T-helper 17 cell (primary cell): ENCODE measurements at regions not wholly inside any gene's neighbourhood (a gene's known extent, or its start where the extent isn't known, plus 50 kb on each side); places are given as distances from the start of the nearest gene placed in this dataset.
A peak's percentile ranks its signal among the peaks of the same experiment; 100 is the strongest.
"Not testable (repeated sequence)": the region's sequence is repeated elsewhere in the genome, so short reads cannot be mapped to it uniquely, and the experiment has no call there.

Experiments used
- ATAC-seq: fragments of 150-1000 bp; cut with Tn5 transposase; 2 replicates; pipeline ENCODE4 v1.10.0; 2021; ENCODE audit warnings: mild to moderate bottlenecking, moderate library complexity
- DNase-seq, 3 donors: peaks; one replicate each; pipeline versions ENCODE4 v3.0.0 to v3.0.0-alpha.2; 2020 to 2021
- H3K9me3 ChIP-seq: one replicate; pipeline ENCODE4 v1.7.0; 2013; ENCODE audit warnings: low read length, mild to moderate bottlenecking; ENCODE audit not compliant: control insufficient read depth, poor library complexity, severe bottlenecking
- H3K27ac Mint-ChIP-seq: one replicate; pipeline ENCODE4 v1.8.0; 2022; ENCODE audit warnings: mild to moderate bottlenecking, moderate library complexity, mixed read lengths
- H3K27me3 Mint-ChIP-seq: one replicate; pipeline ENCODE4 v1.8.0; 2022; ENCODE audit warnings: mixed read lengths
- H3K36me3 Mint-ChIP-seq: one replicate; pipeline ENCODE4 v1.8.0; 2022; ENCODE audit warnings: low read depth, mixed read lengths
- H3K4me1 Mint-ChIP-seq: one replicate; pipeline ENCODE4 v1.8.0; 2022; ENCODE audit warnings: mild to moderate bottlenecking, mixed read lengths
- H3K4me3 Mint-ChIP-seq: one replicate; pipeline ENCODE4 v1.8.0; 2022; ENCODE audit warnings: mild to moderate bottlenecking, moderate library complexity, mixed read lengths

DNA sequence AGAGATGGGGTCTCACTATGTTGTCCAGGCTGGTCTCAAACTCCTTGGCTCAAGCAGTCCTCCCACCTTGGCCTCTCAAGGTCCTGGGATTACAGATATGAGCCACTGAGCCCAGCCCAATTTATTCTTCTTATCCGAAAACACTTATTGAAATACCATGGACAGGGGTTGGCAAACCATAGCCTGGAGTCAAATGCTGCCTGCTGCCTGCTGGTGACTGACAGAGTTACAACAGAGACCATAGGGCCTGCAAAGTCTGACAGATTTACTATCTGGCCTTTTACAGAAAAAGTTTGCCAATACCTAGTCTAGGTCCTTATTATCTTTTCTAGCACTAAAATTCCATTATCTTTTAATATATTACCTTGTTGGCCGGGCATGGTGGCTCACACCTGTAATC is 87.1 kb upstream of the ZNF281 start:
- no peak for ATAC-seq
- Mint-ChIP-seq H3K4me3 (no peak overlapping the region), H3K27ac (no peak overlapping the region), H3K27me3 (peaks cover 12% of the 10 kb centered on the region), H3K4me1 (no peaks in the 10 kb centered on the region), H3K36me3 (no peaks in the 10 kb centered on the region)
- no peaks in the 10 kb centered on the region for H3K9me3 ChIP-seq
- no peak for DNase-seq

DNA sequence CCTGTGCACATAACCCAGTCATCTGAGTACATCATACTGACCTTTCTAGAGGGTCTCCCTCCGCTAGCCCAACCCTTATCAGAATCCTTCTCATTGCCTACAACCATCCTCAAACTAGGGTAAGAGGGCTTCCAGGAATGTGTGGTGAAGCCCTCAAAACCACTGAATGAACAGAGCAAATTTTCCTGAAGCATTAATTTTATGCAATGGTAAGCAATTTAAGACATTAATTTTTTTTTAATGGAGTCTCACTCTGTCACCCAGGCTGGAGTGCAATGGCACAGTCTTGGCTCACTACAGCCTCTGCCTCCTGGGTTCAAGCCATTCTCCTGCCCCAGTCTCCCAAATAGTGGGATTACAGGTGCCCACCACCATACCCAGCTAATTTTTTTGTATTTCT is 86.1 kb upstream of the ZNF281 start:
- ATAC-seq (no peak), DNase-seq (no peak)
- no peaks in the 10 kb centered on the region for H3K36me3 Mint-ChIP-seq
- H3K9me3 ChIP-seq = no peaks in the 10 kb centered on the region
- H3K27ac Mint-ChIP-seq = no peak overlapping the region
- no peak overlapping the region for H3K4me3 Mint-ChIP-seq
- H3K4me1 Mint-ChIP-seq = no peaks in the 10 kb centered on the region
- H3K27me3 Mint-ChIP-seq = peaks cover 13% of the 10 kb centered on the region

- Mint-ChIP-seq H3K27me3 (peaks cover 26% of the 10 kb centered on the region), H3K27ac (no peak overlapping the region), H3K4me1 (peaks cover 4% of the 10 kb centered on the region), H3K36me3 (peaks cover 2% of the 10 kb centered on the region), H3K4me3 (no peak overlapping the region)
- H3K9me3 ChIP-seq = no peaks in the 10 kb centered on the region
- DNase-seq (no peak), ATAC-seq (no peak)
Measured at GRCh38 chr1:200493344-200493743, 83.5 kb upstream of the ZNF281 start.

DNA sequence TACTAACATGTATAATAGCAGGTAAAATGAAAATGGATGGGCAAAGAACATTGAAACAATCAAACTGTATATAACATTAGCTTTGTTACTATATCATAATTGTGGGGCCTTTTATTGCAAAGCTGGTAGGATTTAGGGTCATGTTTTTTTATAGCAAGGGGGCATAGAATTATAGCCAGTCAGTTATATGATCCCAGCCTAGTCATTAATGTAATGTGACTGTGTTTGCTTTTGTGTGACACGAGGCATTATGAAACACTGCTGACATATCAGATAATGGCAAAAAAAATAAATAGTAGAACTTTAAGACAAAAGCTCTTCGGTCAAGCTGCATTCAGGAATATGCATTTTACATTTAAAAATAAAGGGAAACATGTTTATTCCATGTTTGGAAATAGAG is 81.3 kb upstream of the ZNF281 start:
- peaks cover 2% of the 10 kb centered on the region for H3K36me3 Mint-ChIP-seq
- H3K27me3 Mint-ChIP-seq = peaks cover 26% of the 10 kb centered on the region
- no peak overlapping the region for H3K27ac Mint-ChIP-seq
- DNase-seq (no peak), ATAC-seq (no peak)
- no peak overlapping the region for H3K4me3 Mint-ChIP-seq
- H3K4me1 Mint-ChIP-seq = peaks cover 8% of the 10 kb centered on the region
- H3K9me3 ChIP-seq = no peaks in the 10 kb centered on the region

- Mint-ChIP-seq H3K4me1 (peaks cover 8% of the 10 kb centered on the region), H3K27ac (no peak overlapping the region), H3K4me3 (no peak overlapping the region), H3K36me3 (peaks cover 2% of the 10 kb centered on the region), H3K27me3 (peaks cover 26% of the 10 kb centered on the region)
- ATAC-seq (no peak), DNase-seq (no peak)
- no peaks in the 10 kb centered on the region for H3K9me3 ChIP-seq
Measured at GRCh38 chr1:200490183-200490582, 80.3 kb upstream of the ZNF281 start.

DNA sequence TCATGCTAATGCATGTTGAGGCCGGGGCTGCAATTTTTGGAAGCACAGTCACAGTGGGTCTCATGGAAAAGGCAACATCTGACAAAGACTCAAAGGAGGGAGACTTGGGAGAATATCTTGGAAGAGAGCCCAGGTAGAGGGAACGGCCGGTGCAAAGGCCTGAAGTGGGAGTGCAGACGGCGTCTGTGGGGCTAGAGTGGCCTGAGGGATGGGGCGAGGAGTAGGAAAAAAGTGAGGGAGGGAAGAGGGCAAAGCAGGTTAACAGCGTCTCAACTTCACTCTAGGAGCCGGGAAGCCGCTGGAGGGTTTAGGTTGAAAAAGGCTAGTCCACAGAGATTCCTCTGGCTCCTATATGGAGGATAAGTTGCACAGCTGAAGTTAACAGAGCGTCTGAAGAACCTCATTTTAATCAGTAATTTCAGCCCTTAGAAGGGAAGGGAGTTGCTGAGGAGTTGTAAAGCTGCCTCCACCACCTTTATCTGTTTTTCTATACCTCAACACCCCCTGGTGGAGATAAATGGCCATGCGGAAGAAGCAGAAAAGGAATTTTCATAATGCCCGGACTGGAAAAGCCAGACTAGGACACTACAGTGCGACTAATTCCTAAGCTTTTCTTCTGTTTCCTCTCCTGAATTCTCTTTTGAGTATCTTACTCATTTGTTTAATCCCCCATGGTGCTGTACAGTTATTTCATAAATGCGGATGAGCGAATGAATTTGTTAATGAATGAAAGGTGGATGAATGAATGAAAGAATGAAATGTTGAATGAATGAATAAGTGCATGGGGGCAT is 78.7 kb upstream of the ZNF281 start:
- ATAC-seq (peak; percentile 67), DNase-seq (peak in 1 of 3 donors; percentile 21)
- Mint-ChIP-seq H3K27me3 (peaks cover 30% of the 10 kb centered on the region), H3K4me1 (peaks cover 12% of the 10 kb centered on the region), H3K27ac (no peak overlapping the region), H3K36me3 (peaks cover 2% of the 10 kb centered on the region), H3K4me3 (no peak overlapping the region)
- H3K9me3 ChIP-seq = no peaks in the 10 kb centered on the region

GRCh38 chr1:200487650-200488049 is 77.8 kb upstream of the ZNF281 start:
- H3K9me3 ChIP-seq = no peaks in the 10 kb centered on the region
- peaks cover 2% of the 10 kb centered on the region for H3K36me3 Mint-ChIP-seq
- peaks cover 34% of the 10 kb centered on the region for H3K27me3 Mint-ChIP-seq
- DNase-seq (no peak), ATAC-seq (no peak)
- no peak overlapping the region for H3K27ac Mint-ChIP-seq
- no peak overlapping the region for H3K4me3 Mint-ChIP-seq
- peaks cover 16% of the 10 kb centered on the region for H3K4me1 Mint-ChIP-seq

- no peak for DNase-seq
- no peaks in the 10 kb centered on the region for H3K9me3 ChIP-seq
- H3K36me3 Mint-ChIP-seq = peaks cover 2% of the 10 kb centered on the region
- ATAC-seq = no peak
- H3K4me1 Mint-ChIP-seq = peaks cover 20% of the 10 kb centered on the region
- no peak overlapping the region for H3K27ac Mint-ChIP-seq
- no peak overlapping the region for H3K4me3 Mint-ChIP-seq
- peaks cover 38% of the 10 kb centered on the region for H3K27me3 Mint-ChIP-seq
Measured at GRCh38 chr1:200486634-200487033, 76.8 kb upstream of the ZNF281 start.

DNA sequence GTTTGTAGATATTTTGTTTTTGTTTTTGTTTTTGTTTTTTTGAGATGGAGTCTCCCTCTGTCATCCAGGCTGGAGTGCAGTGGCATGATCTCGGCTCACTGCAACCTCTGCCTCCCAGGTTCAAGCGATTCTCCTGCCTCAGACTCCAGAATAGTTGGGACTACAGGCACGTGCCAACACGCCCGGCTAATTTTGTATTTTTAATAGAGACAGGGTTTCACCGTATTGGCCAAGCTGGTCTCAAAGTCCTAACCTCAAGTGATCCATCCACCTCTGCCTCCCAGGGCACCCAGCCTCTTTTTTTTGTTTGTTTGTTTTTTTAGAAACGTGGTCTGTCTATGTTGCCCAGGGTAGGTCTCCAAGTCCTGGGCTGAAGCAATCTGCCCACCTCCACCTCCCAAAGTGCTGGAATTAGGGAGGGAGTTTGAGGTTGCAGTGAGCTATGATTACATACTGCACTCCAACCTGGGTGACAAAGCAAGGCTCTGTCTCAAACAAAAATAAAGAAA is 74.7 kb upstream of the ZNF281 start:
- DNase-seq, H3K27ac Mint-ChIP-seq, H3K9me3 ChIP-seq, H3K36me3 Mint-ChIP-seq, ATAC-seq, H3K4me3 Mint-ChIP-seq: not testable (repeated sequence)
- Mint-ChIP-seq H3K4me1 (peaks cover 21% of the 10 kb centered on the region), H3K27me3 (peaks cover 45% of the 10 kb centered on the region)

GRCh38 chr1:200483491-200484143 is 73.8 kb upstream of the ZNF281 start:
- ATAC-seq (peak; percentile 90), DNase-seq (peak in 1 of 3 donors; percentile 12)
- H3K36me3 Mint-ChIP-seq = peaks cover 2% of the 10 kb centered on the region
- H3K4me1 Mint-ChIP-seq = peaks cover 19% of the 10 kb centered on the region
- peaks cover 43% of the 10 kb centered on the region for H3K27me3 Mint-ChIP-seq
- peak overlapping the region; percentile 74 for H3K27ac Mint-ChIP-seq
- no peaks in the 10 kb centered on the region for H3K9me3 ChIP-seq
- peak overlapping the region; percentile 25 for H3K4me3 Mint-ChIP-seq

DNA sequence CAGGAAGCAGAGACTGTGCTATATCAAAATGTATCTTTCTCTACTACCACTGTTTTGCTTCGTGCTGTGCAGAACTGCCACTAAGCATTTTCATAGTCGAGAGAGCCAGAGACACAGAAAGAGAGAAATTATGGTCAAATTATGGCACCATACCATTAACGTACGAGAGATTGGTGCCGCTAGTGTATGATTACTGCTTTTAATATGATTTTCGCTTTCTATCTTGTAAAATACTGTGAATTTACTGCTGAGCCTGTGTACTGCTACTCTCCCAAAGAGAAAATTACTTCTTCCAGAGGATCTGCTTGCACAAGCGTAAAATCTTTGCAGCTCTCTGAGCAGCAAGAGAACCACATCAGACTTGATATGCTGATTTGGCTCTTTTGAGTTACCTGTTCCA is 71.1 kb upstream of the ZNF281 start:
- ATAC-seq = no peak
- Mint-ChIP-seq H3K27me3 (peaks cover 37% of the 10 kb centered on the region), H3K4me1 (peaks cover 15% of the 10 kb centered on the region), H3K4me3 (peak overlapping the region; percentile 49), H3K27ac (peak overlapping the region; percentile 80), H3K36me3 (peaks cover 2% of the 10 kb centered on the region)
- DNase-seq = no peak
- no peaks in the 10 kb centered on the region for H3K9me3 ChIP-seq

GRCh38 chr1:200479816-200480215 is 70.0 kb upstream of the ZNF281 start:
- no peak for ATAC-seq
- Mint-ChIP-seq H3K36me3 (peaks cover 2% of the 10 kb centered on the region), H3K27me3 (peaks cover 37% of the 10 kb centered on the region), H3K4me3 (no peak overlapping the region), H3K27ac (no peak overlapping the region), H3K4me1 (peaks cover 15% of the 10 kb centered on the region)
- no peaks in the 10 kb centered on the region for H3K9me3 ChIP-seq
- DNase-seq = no peak

- peaks cover 15% of the 10 kb centered on the region for H3K4me1 Mint-ChIP-seq
- H3K9me3 ChIP-seq = no peaks in the 10 kb centered on the region
- H3K36me3 Mint-ChIP-seq = peaks cover 2% of the 10 kb centered on the region
- peak overlapping the region; percentile 1 for H3K4me3 Mint-ChIP-seq
- H3K27ac Mint-ChIP-seq = peak overlapping the region; percentile 5
- no peak for DNase-seq
- ATAC-seq = no peak
- H3K27me3 Mint-ChIP-seq = peaks cover 37% of the 10 kb centered on the region
Measured at GRCh38 chr1:200478945-200479558, 69.2 kb upstream of the ZNF281 start.
